SK-N-MC (cell line): ENCODE measurements at regions not wholly inside any gene's neighbourhood (a gene's known extent, or its start where the extent isn't known, plus 50 kb on each side); places are given as distances from the start of the nearest gene placed in this dataset.

Experiments
- EZH2 ChIP-seq: fragments of 200-600 bp; sonication (generic); IDR thresholded peaks from one replicate; pipeline ENCODE4 v1.6.1; 2017; ENCODE audit warnings: antibody characterized with exemption
- POLR2AphosphoS5 ChIP-seq: IDR thresholded peaks from 2 replicates; pipeline ENCODE4 v1.6.1; 2012; ENCODE audit warnings: mild to moderate bottlenecking, low read depth, low read length, borderline replicate concordance

GRCh38 chr5:82422751-82423181 lies 144.6 kb upstream of the RPS23 start:
- TF ChIP-seq POLR2AphosphoS5 (no peak), EZH2 (no peak)
